Common myeloid progenitor, CD34-positive (primary cell): ENCODE measurements at regions not wholly inside any gene's neighbourhood (a gene's known extent, or its start where the extent isn't known, plus 50 kb on each side); places are given as distances from the start of the nearest gene placed in this dataset.

ENCODE experiments used
- CTCF ChIA-PET: fragments of 350-600 bp; sonication (Branson Sonifier 250); formaldehyde crosslinking; loops from one replicate; lab custom pipeline; 2021; ENCODE audit warnings: antibody characterized with exemption; lab: Charles Lee
- POLR2A ChIA-PET: fragments of 350-600 bp; sonication (Branson Sonifier 250); formaldehyde crosslinking; loops from one replicate; lab custom pipeline; 2021; ENCODE audit warnings: antibody characterized with exemption; lab: Charles Lee
- DNase-seq, 3 donors: peaks; one replicate each; pipeline versions ENCODE4 v3.0.0 to v3.0.0-alpha.2; 2013
- H3K27ac ChIP-seq, 2 experiments: 1 replicate in 1 of 2; 2 replicates in 1 of 2; pipeline ENCODE4 v1.7.0; 2013; ENCODE audit warnings: inconsistent platforms in 2 of 2, low read length in 2 of 2, mild to moderate bottlenecking in 2 of 2, low read depth in 1 of 2, moderate library complexity in 1 of 2; ENCODE audit not compliant: severe bottlenecking in 2 of 2, insufficient read depth in 1 of 2, poor library complexity in 1 of 2
- H3K27me3 ChIP-seq, 5 experiments: replicated peaks in 2 of 5; 1 replicate in 3 of 5; 2 replicates in 2 of 5; pipeline versions ENCODE4 v1.6.1 to v1.7.0; 2013; ENCODE audit warnings: low read length in 4 of 5, mild to moderate bottlenecking in 2 of 5, moderate library complexity in 2 of 5, inconsistent platforms in 1 of 5; ENCODE audit not compliant: insufficient read depth in 5 of 5, control insufficient read depth in 4 of 5
- H3K36me3 ChIP-seq, 4 experiments: 1 replicate in 2 of 4; 2 replicates in 2 of 4; pipeline versions ENCODE4 v1.6.1 to v1.7.0; 2013; ENCODE audit warnings: low read length in 3 of 4, control low read depth in 1 of 4, mild to moderate bottlenecking in 1 of 4; ENCODE audit not compliant: control insufficient read depth in 4 of 4, insufficient read depth in 4 of 4
- H3K4me1 ChIP-seq, 4 experiments: 1 replicate in 3 of 4; 2 replicates in 1 of 4; pipeline versions ENCODE4 v1.6.1 to v1.7.1; 2013; ENCODE audit warnings: low read length in 3 of 4, mild to moderate bottlenecking in 3 of 4, control low read depth in 1 of 4, inconsistent platforms in 1 of 4, moderate library complexity in 1 of 4; ENCODE audit not compliant: control insufficient read depth in 4 of 4, insufficient read depth in 4 of 4; ENCODE audit errors: control extremely low read depth in 1 of 4
- H3K4me3 ChIP-seq, 7 experiments: 1 replicate in 4 of 7; 2 replicates in 3 of 7; pipeline versions ENCODE4 v1.5.1 to v1.7.0; 2013; ENCODE audit warnings: mild to moderate bottlenecking in 7 of 7, low read length in 6 of 7, moderate library complexity in 6 of 7, inconsistent platforms in 2 of 7, low read depth in 2 of 7, control low read depth in 1 of 7; ENCODE audit not compliant: insufficient read depth in 4 of 7, control insufficient read depth in 1 of 7; ENCODE audit errors: extremely low read depth in 1 of 7
- H3K9me3 ChIP-seq, 5 experiments: 1 replicate in 4 of 5; 2 replicates in 1 of 5; pipeline versions ENCODE4 v1.6.1 to v1.7.1; 2013; ENCODE audit warnings: low read length in 4 of 5, mild to moderate bottlenecking in 2 of 5, inconsistent platforms in 1 of 5, low read depth in 1 of 5, moderate library complexity in 1 of 5; ENCODE audit not compliant: control insufficient read depth in 4 of 5, insufficient read depth in 2 of 5; ENCODE audit errors: control extremely low read depth in 1 of 5
- WGBS: methylation state at CpG from one replicate; pipeline ENCODE4 v1.1.5; 2013; ENCODE audit not compliant: insufficient coverage; 5-methylcytosine and 5-hydroxymethylcytosine counted together

- Histone ChIP-seq H3K9me3 (no peaks in the 10 kb centered on the region), H3K27ac (no peak overlapping the region), H3K27me3 (no peaks in the 10 kb centered on the region), H3K4me3 (no peak overlapping the region), H3K4me1 (peaks cover 12 to 33% (median 30%) of the 10 kb centered on the region in 4 experiments), H3K36me3 (no peaks in the 10 kb centered on the region)
- 80% methylated on average over 5 of the region's 5 CpGs for WGBS
- POLR2A ChIA-PET, result interaction anchor here (1.5 to 1.8 kb wide), 2 partner anchors 14 to 188 kb away, joined by 5 to 6 read pairs; no protein-coding TSS in a partner anchor
- peak; percentile 12 to 61 (median 46) for DNase-seq
- CTCF ChIA-PET, result interaction anchor here (1.8 to 2.3 kb wide), 3 partner anchors 20 to 188 kb away, joined by 5 to 7 read pairs (median 7); no protein-coding TSS in a partner anchor
Measured at GRCh38 chr9:105114318-105114717, 130.1 kb upstream of the SLC44A1 start.

- CTCF ChIA-PET, result interaction anchor here (0.6 to 2.3 kb wide), 9 partner anchors 13 to 188 kb away, joined by 3 to 7 read pairs (median 3); no protein-coding TSS in a partner anchor
- POLR2A ChIA-PET, result interaction anchor here (0.6 to 1.8 kb wide), 6 partner anchors 13 to 189 kb away, joined by 3 to 6 read pairs (median 4); no protein-coding TSS in a partner anchor
- no peak overlapping the region for H3K4me3 ChIP-seq
- no peak overlapping the region for H3K27ac ChIP-seq
- H3K4me1 ChIP-seq, result peaks cover 12 to 33% (median 30%) of the 10 kb centered on the region in 4 experiments
- no peaks in the 10 kb centered on the region for H3K27me3 ChIP-seq
- 0% methylated on average over 5 of the region's 11 CpGs for WGBS
- peak; percentile 88 to 95 (median 92) for DNase-seq
- no peaks in the 10 kb centered on the region for H3K9me3 ChIP-seq
- no peaks in the 10 kb centered on the region for H3K36me3 ChIP-seq
Measured at GRCh38 chr9:105114964-105115728, 129.3 kb upstream of the SLC44A1 start.

GRCh38 chr9:105116052-105116868 is 128.2 kb upstream of the SLC44A1 start:
- WGBS, result 96% methylated on average over 9 of the region's 9 CpGs
- CTCF ChIA-PET, result interaction anchor here (0.6 to 2.3 kb wide), 10 partner anchors 10 to 158 kb away, joined by 3 to 7 read pairs (median 4); no protein-coding TSS in a partner anchor
- Histone ChIP-seq H3K4me3 (no peak overlapping the region), H3K4me1 (peaks cover 12 to 33% (median 30%) of the 10 kb centered on the region in 4 experiments), H3K9me3 (no peaks in the 10 kb centered on the region), H3K36me3 (no peaks in the 10 kb centered on the region), H3K27ac (no peak overlapping the region), H3K27me3 (no peaks in the 10 kb centered on the region)
- POLR2A ChIA-PET, result interaction anchor here (0.6 to 1.5 kb wide), 4 partner anchors 12 to 124 kb away, joined by 3 to 6 read pairs (median 4); no protein-coding TSS in a partner anchor
- peak in 1 of 3 donors; percentile 25 for DNase-seq

DNA sequence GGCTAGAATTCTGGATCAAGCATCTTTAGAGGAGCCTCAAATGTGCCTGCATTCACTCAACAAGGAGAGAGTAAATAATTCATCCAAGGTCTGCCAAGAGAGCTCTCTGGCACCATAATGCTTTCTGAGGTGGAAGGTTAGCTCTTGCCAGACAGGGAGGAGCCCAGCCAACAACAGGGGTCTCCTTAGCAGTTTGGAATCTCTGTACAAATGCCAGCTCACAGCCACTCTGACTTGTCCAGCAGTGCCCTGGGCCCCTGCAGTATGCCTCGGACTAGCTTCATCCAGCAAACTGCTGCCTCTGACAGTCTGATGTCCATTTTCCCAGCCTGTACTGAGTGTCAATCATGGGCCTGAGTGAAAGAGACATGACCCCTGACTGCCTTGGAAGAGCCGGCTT is 127.2 kb upstream of the SLC44A1 start:
- Histone ChIP-seq H3K27me3 (no peaks in the 10 kb centered on the region), H3K27ac (no peak overlapping the region), H3K36me3 (no peaks in the 10 kb centered on the region), H3K4me1 (peaks cover 12 to 37% (median 36%) of the 10 kb centered on the region in 4 experiments), H3K9me3 (no peaks in the 10 kb centered on the region), H3K4me3 (no peak overlapping the region)
- 96% methylated on average over 2 of the region's 2 CpGs for WGBS
- ChIA-PET POLR2A (no interaction called here), CTCF (interaction anchor here (0.9 to 1.9 kb wide), 7 partner anchors 9 to 190 kb away, joined by 3 to 6 read pairs (median 4); no protein-coding TSS in a partner anchor)
- no peak for DNase-seq

DNA sequence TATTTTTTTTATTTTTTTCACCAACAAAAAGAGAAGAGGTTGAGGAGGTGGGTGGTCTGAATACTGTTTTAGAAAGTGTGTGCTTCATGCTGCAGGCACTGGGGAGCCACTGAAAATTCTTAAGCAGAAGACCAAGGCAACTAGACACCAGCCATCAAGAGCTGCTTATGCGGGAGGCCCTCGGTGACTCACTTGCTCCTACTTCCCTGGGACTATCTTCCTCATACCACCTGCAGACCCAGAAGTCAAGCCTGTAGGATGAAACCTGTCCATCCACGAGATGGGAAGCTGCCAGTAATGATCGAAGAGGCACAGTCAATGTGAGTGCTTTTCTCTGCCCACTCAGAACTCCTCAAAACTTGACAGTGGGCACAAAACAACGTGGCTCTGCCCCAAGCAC is 125.8 kb upstream of the SLC44A1 start:
- Histone ChIP-seq H3K36me3 (no peaks in the 10 kb centered on the region), H3K4me3 (no peak overlapping the region), H3K27ac (no peak overlapping the region), H3K9me3 (no peaks in the 10 kb centered on the region), H3K27me3 (no peaks in the 10 kb centered on the region), H3K4me1 (peaks cover 12 to 38% (median 36%) of the 10 kb centered on the region in 4 experiments)
- ChIA-PET POLR2A (no interaction called here), CTCF (interaction anchor here (0.8 to 1.3 kb wide), 4 partner anchors 8 to 192 kb away, joined by 3 to 4 read pairs (median 3); no protein-coding TSS in a partner anchor)
- DNase-seq, result no peak
- WGBS, result 96% methylated on average over 3 of the region's 5 CpGs

DNA sequence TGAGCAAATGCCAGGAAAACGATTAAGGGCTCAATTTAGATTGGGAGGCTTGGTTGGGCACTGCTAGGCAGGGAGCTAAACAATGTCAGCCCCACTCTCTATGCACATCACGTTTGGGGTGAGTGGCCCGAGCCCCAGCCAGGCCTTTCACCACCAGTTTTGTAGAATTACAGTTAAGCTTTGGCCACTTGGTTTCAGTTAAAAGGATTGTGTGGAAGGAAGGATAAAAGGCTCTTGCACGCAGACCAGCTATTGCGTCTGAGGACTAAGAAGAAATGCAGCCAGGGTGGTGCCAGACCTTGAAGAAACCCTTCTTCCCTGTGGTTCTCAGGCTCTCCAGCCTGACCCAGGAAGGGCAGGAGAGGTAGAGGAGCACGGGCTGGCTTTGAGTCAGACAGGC is 125.3 kb upstream of the SLC44A1 start:
- Histone ChIP-seq H3K4me1 (peaks cover 12 to 33% (median 31%) of the 10 kb centered on the region in 4 experiments), H3K36me3 (no peaks in the 10 kb centered on the region), H3K27ac (no peak overlapping the region), H3K27me3 (no peaks in the 10 kb centered on the region), H3K4me3 (no peak overlapping the region), H3K9me3 (no peaks in the 10 kb centered on the region)
- ChIA-PET POLR2A (no interaction called here), CTCF (interaction anchor here (0.8 to 1.3 kb wide), 3 partner anchors 28 to 192 kb away, joined by 3 read pairs; no protein-coding TSS in a partner anchor)
- 100% methylated on average over 6 of the region's 6 CpGs for WGBS
- DNase-seq, result no peak
